GM12874 (cell line): ENCODE measurements at regions not wholly inside any gene's neighbourhood (a gene's known extent, or its start where the extent isn't known, plus 50 kb on each side); places are given as distances from the start of the nearest gene placed in this dataset.
A peak's percentile ranks its signal among the peaks of the same experiment; 100 is the strongest.

Source experiments
- CTCF ChIP-seq: IDR thresholded peaks from 2 replicates; pipeline ENCODE4 v1.5.1; 2011; ENCODE audit warnings: low read depth, mild to moderate bottlenecking, control low read depth, low read length, moderate library complexity; ENCODE audit not compliant: insufficient read depth

- TF ChIP-seq CTCF, result no peak
Observed at GRCh38 chr7:89618274-89618673, 536.0 kb upstream of the STEAP1 start.

- no peak for TF ChIP-seq CTCF
Observed at GRCh38 chr7:89621925-89622641, 532.2 kb upstream of the STEAP1 start.

GRCh38 chr7:89623018-89623672 lies 531.1 kb upstream of the STEAP1 start:
- peak; percentile 74 for TF ChIP-seq CTCF

GRCh38 chr7:89648509-89648908 lies 505.8 kb upstream of the STEAP1 start:
- TF ChIP-seq CTCF, result no peak

GRCh38 chr7:89655946-89656345 lies 498.3 kb upstream of the STEAP1 start:
- no peak for TF ChIP-seq CTCF

- no peak for TF ChIP-seq CTCF
Observed at GRCh38 chr7:89661876-89662275, 492.4 kb upstream of the STEAP1 start.

GRCh38 chr7:89666136-89666835 lies 488.0 kb upstream of the STEAP1 start:
- no peak for TF ChIP-seq CTCF
